T follicular helper cell (primary cell): ENCODE measurements at regions not wholly inside any gene's neighbourhood (a gene's known extent, or its start where the extent isn't known, plus 50 kb on each side); places are given as distances from the start of the nearest gene placed in this dataset.
"Not testable (repeated sequence)": the region's sequence is repeated elsewhere in the genome, so short reads cannot be mapped to it uniquely, and the experiment has no call there.

Source experiments
- DNase-seq: peaks from one replicate; pipeline ENCODE4 v3.0.0-alpha.2; 2020; ENCODE audit warnings: low read depth

GRCh38 chr12:92987362-92987761 lies 58.3 kb upstream of the EEA1 start:
- DNase-seq = no peak

DNA sequence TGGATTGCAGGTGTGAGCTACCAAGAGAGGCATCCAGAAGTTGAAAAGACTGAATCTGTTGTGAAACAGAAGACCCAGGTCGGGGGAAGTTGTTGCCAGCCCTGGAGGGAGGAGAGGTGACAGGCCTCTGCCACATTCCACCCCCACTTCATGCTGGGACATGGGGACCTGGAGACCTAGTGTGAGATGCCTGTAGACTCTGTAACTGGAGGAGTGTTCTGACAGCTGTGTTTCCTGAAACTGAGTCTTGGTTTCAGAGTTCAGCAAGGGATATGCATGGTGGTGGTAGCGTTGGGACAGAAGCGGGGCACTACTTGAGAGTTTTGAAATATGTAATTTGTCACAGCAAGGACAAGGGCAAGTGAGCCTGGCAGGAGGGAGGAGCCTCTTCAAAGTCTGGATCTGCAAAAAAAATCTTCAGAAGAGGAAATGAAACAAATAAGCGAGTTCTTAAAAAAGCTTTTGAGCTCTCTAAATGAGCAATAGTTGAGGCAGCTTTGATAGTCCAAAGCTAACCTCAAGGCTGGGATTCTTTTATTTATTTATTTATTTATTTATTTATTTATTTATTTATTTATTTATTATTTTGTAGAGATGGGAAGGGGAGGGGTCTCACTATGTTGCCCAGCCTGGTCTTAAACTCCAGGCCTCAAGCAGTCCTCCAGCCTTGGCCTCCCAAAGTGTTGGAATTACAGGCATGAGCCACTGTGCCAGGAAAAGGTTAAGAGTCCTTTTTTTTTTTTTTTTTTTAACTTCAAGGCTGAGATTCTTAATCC lies 58.9 kb upstream of the EEA1 start:
- DNase-seq = no peak

- no peak for DNase-seq
Measured at GRCh38 chr12:92988622-92989130, 59.6 kb upstream of the EEA1 start.

DNA sequence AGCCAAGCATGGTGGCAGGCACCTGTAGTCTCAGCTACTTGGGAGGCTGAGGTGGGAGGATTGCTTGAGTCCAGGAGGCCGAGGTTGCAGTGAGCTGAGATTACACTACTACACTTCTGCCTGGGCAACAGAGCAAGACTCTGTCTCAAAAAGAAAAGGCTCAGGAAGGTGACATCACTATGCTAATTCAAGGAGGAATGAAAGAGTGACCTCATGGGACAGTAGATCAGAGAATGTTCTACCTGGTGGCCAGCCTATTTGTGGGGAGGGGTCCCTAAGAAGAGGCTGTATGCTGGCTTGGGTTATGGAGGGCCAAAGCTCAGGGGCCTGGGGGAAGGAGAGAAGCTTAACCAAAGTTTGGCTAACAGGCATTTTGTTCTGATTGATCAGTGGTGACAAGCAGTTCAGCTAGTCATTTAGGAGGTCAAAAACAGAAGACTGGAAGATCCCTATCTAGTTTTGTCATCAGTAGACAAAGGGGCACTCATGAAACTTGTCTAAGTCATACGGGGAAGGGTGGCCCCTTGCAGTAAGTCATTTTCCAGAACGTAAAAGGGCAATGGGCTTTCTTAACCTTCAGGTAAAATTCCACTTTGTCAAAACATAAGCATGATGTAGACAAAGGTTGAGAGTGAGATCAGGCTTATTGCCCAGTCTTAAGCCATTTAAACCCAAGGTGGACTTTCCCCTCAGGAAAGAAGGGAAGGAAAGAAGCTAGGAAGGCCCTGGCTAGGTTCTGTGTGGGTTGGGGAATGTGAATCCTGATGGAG lies 60.8 kb upstream of the EEA1 start:
- no peak for DNase-seq

DNA sequence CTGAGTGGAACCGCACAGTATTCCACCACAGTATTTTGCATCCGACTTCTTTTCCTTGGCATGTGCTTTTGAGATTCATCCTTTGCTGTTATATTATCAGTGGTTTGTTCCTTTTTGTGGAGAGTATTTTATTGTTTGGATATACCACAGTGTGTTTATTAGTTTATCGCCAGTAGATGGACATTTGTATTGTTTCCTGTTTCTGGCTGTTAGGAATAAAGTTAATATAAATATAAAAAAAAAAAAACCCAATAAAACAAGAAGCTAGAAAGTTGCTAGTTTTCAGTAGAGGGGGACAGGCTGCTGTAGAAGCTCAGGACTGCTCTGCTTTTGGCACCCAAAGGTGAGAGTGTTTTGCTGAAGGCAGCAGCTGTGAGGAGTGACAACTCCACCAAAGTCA lies 62.0 kb upstream of the EEA1 start:
- DNase-seq = no peak

DNA sequence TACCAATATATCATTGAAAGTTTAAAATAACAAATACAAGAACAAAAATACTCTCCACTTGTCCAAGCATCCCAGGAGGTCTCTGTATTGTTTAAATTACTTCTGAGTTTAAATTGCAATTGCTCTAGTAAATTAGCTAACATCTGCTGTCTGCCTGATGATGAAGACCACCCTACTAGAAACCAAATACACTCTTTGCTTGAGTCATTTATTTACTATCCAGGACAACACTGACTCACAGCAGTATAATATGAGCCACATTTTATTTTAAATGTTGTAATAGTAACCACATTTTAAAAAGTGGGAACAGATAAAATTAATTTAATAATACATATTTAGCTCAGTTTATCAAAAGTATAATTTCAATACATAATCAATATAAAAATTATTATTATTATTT lies 62.9 kb upstream of the EEA1 start:
- DNase-seq = no peak

DNA sequence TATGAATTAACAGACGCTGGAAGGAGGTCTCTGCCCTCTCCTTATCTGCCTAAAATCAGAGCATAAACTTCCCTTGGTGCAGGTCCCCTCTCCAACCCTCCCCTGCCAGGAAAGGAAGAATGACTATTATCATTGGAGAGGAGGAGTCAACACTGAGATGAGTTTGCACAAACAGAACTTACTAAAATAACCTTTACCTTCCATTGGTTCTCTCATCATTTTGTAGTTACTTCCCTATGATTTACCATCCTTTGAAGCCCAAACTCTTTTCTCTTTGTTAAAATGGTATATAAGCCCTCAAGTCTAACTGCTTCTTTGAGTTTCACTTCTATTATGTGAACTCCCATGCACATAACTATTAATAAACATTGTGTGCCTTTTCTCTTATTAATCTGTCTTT lies 64.2 kb upstream of the EEA1 start:
- DNase-seq = no peak

DNA sequence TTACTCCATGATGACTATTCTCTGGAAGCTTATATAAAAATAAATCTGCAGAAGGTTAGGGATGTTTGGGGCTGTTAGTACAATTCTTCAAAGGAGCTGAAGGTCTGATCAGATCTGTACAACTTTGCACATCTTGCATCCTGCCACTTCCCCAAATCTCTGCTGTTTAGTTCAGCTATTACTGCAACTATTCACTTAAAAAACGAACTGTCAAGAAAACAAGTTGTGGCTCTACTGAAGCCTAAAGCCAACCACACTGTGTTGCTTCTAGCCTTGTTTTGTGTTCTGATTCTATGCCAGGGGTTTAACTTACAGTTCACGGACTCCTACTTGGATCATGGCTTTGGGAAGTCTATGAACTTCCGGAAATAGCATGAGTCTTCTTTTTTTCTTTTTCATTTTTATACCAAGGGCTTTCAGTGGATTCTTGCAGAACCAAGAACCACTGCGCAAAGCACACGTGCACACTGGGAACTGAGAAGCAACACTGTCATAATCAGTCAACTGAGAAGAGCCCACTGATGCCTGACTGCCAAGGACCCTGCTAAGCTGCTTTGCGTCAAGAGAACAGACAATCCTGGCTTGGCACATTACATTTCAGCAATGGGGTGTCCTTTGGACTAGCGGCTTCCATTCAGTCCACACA lies 66.3 kb upstream of the EEA1 start:
- no peak for DNase-seq

GRCh38 chr12:93000026-93000425 lies 70.9 kb upstream of the EEA1 start:
- no peak for DNase-seq

- no peak for DNase-seq
Measured at GRCh38 chr12:93001407-93001806, 72.3 kb upstream of the EEA1 start.

GRCh38 chr12:93002293-93003054 lies 73.4 kb upstream of the EEA1 start:
- no peak for DNase-seq

GRCh38 chr12:93003531-93004239 lies 74.6 kb upstream of the EEA1 start:
- DNase-seq = no peak

DNA sequence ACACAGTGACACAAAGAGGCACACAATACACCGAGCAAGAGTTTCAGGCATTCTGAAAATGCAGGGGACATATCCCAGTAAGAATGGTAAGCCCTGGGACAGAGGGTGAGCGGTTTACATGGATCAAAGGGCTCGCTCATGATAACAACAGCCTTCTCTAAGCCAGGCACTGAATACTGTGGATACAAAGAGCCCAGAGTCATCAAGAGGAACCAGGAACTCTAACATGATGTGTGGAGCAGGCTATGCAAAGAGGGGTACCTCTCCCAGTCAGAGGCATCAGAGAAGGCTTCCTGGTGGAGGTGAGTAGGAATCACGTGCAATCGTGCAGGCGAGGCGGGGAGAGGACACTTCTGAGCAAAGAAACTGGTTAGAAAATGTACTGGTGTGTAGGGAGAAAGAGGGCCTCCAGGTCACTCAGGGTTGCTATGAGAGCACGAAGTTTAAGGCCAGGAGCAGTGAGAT lies 76.9 kb upstream of the EEA1 start:
- no peak for DNase-seq

GRCh38 chr12:93006471-93007208 lies 77.5 kb upstream of the EEA1 start:
- DNase-seq = no peak

- no peak for DNase-seq
Measured at GRCh38 chr12:93007544-93007943, 78.4 kb upstream of the EEA1 start.

GRCh38 chr12:93008044-93008778 lies 79.1 kb upstream of the EEA1 start:
- no peak for DNase-seq

GRCh38 chr12:93008880-93009279 lies 79.8 kb upstream of the EEA1 start:
- DNase-seq = not testable (repeated sequence)

GRCh38 chr12:93009533-93009932 lies 80.4 kb upstream of the EEA1 start:
- no peak for DNase-seq

DNA sequence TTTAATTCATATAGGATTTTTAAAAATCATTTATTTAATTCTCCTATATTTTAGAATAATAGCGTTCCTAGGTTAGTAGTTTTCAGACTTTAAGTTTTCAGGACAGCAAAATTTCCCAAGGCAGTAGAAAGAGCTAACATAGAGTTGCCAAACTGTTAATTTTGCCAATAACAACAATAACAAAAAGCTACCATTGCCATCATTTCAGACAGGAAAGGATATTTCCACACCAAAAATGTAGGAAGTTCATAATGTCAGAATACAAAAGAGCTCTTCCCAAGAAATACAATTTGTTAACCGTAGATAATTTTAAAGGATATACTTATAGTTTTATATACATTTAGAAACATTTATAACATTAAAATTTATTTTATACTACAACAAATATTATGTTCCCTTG lies 81.4 kb upstream of the EEA1 start:
- no peak for DNase-seq

DNA sequence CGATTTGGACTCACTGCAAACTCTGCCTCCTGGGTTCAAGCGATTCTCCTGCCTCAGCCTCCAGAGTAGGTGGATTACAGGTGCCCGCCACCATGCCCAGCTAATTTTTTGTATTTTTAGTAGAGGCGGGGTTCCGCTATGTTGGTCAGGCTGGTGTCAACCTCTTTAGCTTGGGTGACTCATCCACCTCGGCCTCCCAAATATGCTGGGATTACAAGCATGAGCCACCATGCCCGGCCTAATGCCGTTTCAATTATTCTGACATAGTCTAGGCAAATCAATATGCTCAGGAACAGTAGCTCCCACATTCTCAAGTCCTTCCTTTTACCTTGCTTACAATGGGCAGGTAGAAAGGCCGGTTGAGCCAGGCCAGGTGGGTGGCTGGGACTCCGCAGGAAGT lies 82.0 kb upstream of the EEA1 start:
- no peak for DNase-seq
